GM12878 (cell line): ENCODE measurements at regions not wholly inside any gene's neighbourhood (a gene's known extent, or its start where the extent isn't known, plus 50 kb on each side); places are given as distances from the start of the nearest gene placed in this dataset.

Source experiments
- ATAC-seq: fragments of 200-7000 bp; cut with Tn5 transposase; 3 replicates; pipeline ENCODE4 v1.9.1; 2020; ENCODE audit warnings: mild to moderate bottlenecking, moderate library complexity
- BruUV-seq: library from RNA; stranded (reverse); fragments of 400-500 nt; replicated peaks from 2 replicates; lab custom pipeline; 2021; lab: Mats Ljungman, UMichigan
- CTCF ChIA-PET: fragments of 300-600 bp; sonication (Branson Sonifier 250); formaldehyde crosslinking; extraction: SDS; loops from one replicate; lab custom pipeline; 2021; ENCODE audit warnings: inconsistent platforms; lab: Yijun Ruan, JAX
- POLR2A ChIA-PET: fragments of 350-600 bp; formaldehyde crosslinking; extraction: SDS; loops from one replicate; lab custom pipeline; 2021; ENCODE audit warnings: inconsistent platforms; lab: Charles Lee
- RAD21 ChIA-PET: fragments of 300-600 bp; sonication (Branson Sonifier 250); formaldehyde crosslinking; loops from one replicate; lab custom pipeline; 2023; ENCODE audit warnings: antibody characterized with exemption; ENCODE audit not compliant: unreplicated experiment; lab: Charles Lee
- SMC1A ChIA-PET: fragments of 300-600 bp; sonication (Branson Sonifier 250); formaldehyde crosslinking; loops from one replicate; lab custom pipeline; 2023; ENCODE audit not compliant: unreplicated experiment, uncharacterized antibody; lab: Charles Lee
- DNase-seq: peaks from one replicate; pipeline ENCODE4 v3.0.0-alpha.2; 2011; ENCODE audit warnings: low read depth, low spot score
- FAIRE-seq: peaks from 3 replicates; lab custom pipeline; 2011; peaks lifted over from hg19 to GRCh38; lab: Jason Lieb, UNC
- H2AFZ ChIP-seq: 2 replicates; pipeline ENCODE4 v1.6.0; 2011; ENCODE audit warnings: low read depth, low read length, control low read depth; ENCODE audit not compliant: control insufficient read depth
- H3K27ac ChIP-seq: 2 replicates; pipeline ENCODE4 v1.5.1; 2011; ENCODE audit warnings: control low read depth; ENCODE audit not compliant: control insufficient read depth, insufficient read depth
- H3K27me3 ChIP-seq, 2 experiments: replicated peaks in 1 of 2; 2 replicates each; pipeline versions ENCODE4 v1.6.0 to v1.6.1; 2011; ENCODE audit warnings: low read length in 1 of 2; ENCODE audit not compliant: control insufficient read depth in 2 of 2, insufficient read depth in 2 of 2
- H3K36me3 ChIP-seq, 2 experiments: 2 replicates each; pipeline ENCODE4 v1.5.1; 2011; ENCODE audit warnings: low read length in 1 of 2; ENCODE audit not compliant: control insufficient read depth in 2 of 2, insufficient read depth in 2 of 2
- H3K4me1 ChIP-seq: 2 replicates; pipeline ENCODE4 v1.6.1; 2011; ENCODE audit warnings: mild to moderate bottlenecking, low read length, moderate library complexity, mixed read lengths; ENCODE audit not compliant: control insufficient read depth, insufficient read depth
- H3K4me2 ChIP-seq: 2 replicates; pipeline ENCODE4 v1.6.0; 2011; ENCODE audit warnings: control low read depth; ENCODE audit not compliant: control insufficient read depth, insufficient read depth
- H3K4me3 ChIP-seq: fragments of 200-600 bp; sonication (generic); 2 replicates; pipeline ENCODE4 v1.5.1; 2016
- H3K79me2 ChIP-seq: 2 replicates; pipeline ENCODE4 v1.6.0; 2011; ENCODE audit warnings: low read length; ENCODE audit not compliant: control insufficient read depth, insufficient read depth
- H3K9ac ChIP-seq: 2 replicates; pipeline ENCODE4 v1.8.0; 2011; ENCODE audit warnings: low read length, control low read depth, mixed read lengths; ENCODE audit not compliant: control insufficient read depth, insufficient read depth
- H3K9me3 ChIP-seq: replicated peaks from 3 replicates; pipeline ENCODE4 v1.5.1; 2011; ENCODE audit warnings: mild to moderate bottlenecking, low read length; ENCODE audit not compliant: control insufficient read depth, insufficient read depth
- H4K20me1 ChIP-seq: 2 replicates; pipeline ENCODE4 v1.6.0; 2011; ENCODE audit not compliant: control insufficient read depth, insufficient read depth
- BACH1 ChIP-seq: fragments of 450-650 bp; IDR thresholded peaks from 2 replicates; pipeline ENCODE4 v1.6.1; 2017; ENCODE audit warnings: mild to moderate bottlenecking, borderline replicate concordance
- BMI1 ChIP-seq: fragments of 450-650 bp; IDR thresholded peaks from 2 replicates; pipeline ENCODE4 v1.6.1; 2016; ENCODE audit warnings: mild to moderate bottlenecking, moderate library complexity, borderline replicate concordance
- CBFB ChIP-seq: IDR thresholded peaks from 2 replicates; pipeline ENCODE4 v1.6.1; 2016; ENCODE audit warnings: antibody characterized with exemption, low read depth
- CREB1 ChIP-seq: IDR thresholded peaks from 2 replicates; pipeline ENCODE4 v1.6.1; 2012; ENCODE audit warnings: low read depth, mild to moderate bottlenecking, inconsistent platforms
- CUX1 ChIP-seq: IDR thresholded peaks from 2 replicates; pipeline ENCODE4 v1.6.1; 2012; ENCODE audit warnings: improper control_type of control experiment, low read depth, low read length; ENCODE audit not compliant: insufficient replicate concordance
- HCFC1 ChIP-seq: fragments of 150-350 bp; IDR thresholded peaks from 2 replicates; pipeline ENCODE4 v1.6.1; 2014; ENCODE audit warnings: low read length
- KDM1A ChIP-seq: fragments of 200-600 bp; sonication (generic); IDR thresholded peaks from 2 replicates; pipeline ENCODE4 v1.6.1; 2016; ENCODE audit warnings: borderline replicate concordance
- NFYB ChIP-seq: IDR thresholded peaks from 2 replicates; pipeline ENCODE4 v1.6.1; 2011; ENCODE audit warnings: low read depth, mild to moderate bottlenecking, low read length, improper control_type of control experiment, moderate library complexity; ENCODE audit not compliant: insufficient read depth
- NR2C2 ChIP-seq: IDR thresholded peaks from 2 replicates; pipeline ENCODE4 v1.6.1; 2011; ENCODE audit warnings: borderline replicate concordance, low read depth; ENCODE audit not compliant: control insufficient read depth, insufficient read length
- POLR2A ChIP-seq: IDR thresholded peaks from 2 replicates; pipeline ENCODE4 v1.6.1; 2011; ENCODE audit warnings: low read depth, mild to moderate bottlenecking, low read length
- YY1 ChIP-seq: IDR thresholded peaks from 2 replicates; pipeline ENCODE4 v1.6.1; 2011; ENCODE audit warnings: low read depth, mild to moderate bottlenecking, low read length
- ZNF592 ChIP-seq: fragments of 450-650 bp; IDR thresholded peaks from 2 replicates; pipeline ENCODE4 v1.6.1; 2017; ENCODE audit warnings: mild to moderate bottlenecking, moderate library complexity
- ZZZ3 ChIP-seq: IDR thresholded peaks from 2 replicates; pipeline ENCODE4 v1.6.1; 2011; ENCODE audit warnings: low read depth; ENCODE audit not compliant: control insufficient read depth, insufficient read length
- in situ Hi-C: fragments of 300-500 bp; cut with MboI; formaldehyde crosslinking; loops from 9 replicates; pipeline ENCODE4 v1.14.3; 2018; ENCODE audit warnings: mixed read lengths
- intact Hi-C: fragments of 100-400 bp; cut with micrococcal nuclease; formaldehyde crosslinking; loops from one replicate; pipeline ENCODE4 v1.14.2; 2022; ENCODE audit not compliant: unreplicated experiment
- TF ChIP-seq, protein P1 (sequence below), 3 experiments: IDR thresholded peaks in 2 of 3; conservative IDR thresholded peaks in 1 of 3; 2 replicates each; pipeline ENCODE4 v1.5.1; 2011; ENCODE audit warnings: low read depth in 3 of 3, low read length in 3 of 3, mild to moderate bottlenecking in 3 of 3, control low read depth in 2 of 3, moderate library complexity in 2 of 3, inconsistent platforms in 1 of 3, mixed read lengths in 1 of 3; ENCODE audit not compliant: control insufficient read depth in 2 of 3, insufficient read depth in 1 of 3; ENCODE audit errors: extremely low read depth in 1 of 3

- TF ChIP-seq CUX1 (no peak), CREB1 (no peak), CBFB (no peak), BMI1 (no peak), YY1 (no peak)
- TF ChIP-seq, protein P1, sequence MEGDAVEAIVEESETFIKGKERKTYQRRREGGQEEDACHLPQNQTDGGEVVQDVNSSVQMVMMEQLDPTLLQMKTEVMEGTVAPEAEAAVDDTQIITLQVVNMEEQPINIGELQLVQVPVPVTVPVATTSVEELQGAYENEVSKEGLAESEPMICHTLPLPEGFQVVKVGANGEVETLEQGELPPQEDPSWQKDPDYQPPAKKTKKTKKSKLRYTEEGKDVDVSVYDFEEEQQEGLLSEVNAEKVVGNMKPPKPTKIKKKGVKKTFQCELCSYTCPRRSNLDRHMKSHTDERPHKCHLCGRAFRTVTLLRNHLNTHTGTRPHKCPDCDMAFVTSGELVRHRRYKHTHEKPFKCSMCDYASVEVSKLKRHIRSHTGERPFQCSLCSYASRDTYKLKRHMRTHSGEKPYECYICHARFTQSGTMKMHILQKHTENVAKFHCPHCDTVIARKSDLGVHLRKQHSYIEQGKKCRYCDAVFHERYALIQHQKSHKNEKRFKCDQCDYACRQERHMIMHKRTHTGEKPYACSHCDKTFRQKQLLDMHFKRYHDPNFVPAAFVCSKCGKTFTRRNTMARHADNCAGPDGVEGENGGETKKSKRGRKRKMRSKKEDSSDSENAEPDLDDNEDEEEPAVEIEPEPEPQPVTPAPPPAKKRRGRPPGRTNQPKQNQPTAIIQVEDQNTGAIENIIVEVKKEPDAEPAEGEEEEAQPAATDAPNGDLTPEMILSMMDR (IDR thresholded peaks at IDR 0.05 in 2 of 3, conservative IDR thresholded peaks at IDR 0.05 in 1 of 3; ENCODE audit: control insufficient read depth in 2 of 3, extremely low read depth in 1 of 3, insufficient read depth in 1 of 3, low read depth in 3 of 3, low read length in 3 of 3), result no peak
Observed at GRCh38 chr21:17231771-17232170, 281.1 kb upstream of the CXADR start (continued).

- in situ Hi-C loops, result no loop called here
- no peak for ATAC-seq
- Histone ChIP-seq H3K27me3 (no peaks in the 10 kb centered on the region), H3K79me2 (no peaks in the 10 kb centered on the region), H3K4me1 (no peaks in the 10 kb centered on the region), H3K27ac (no peak overlapping the region), H3K4me3 (no peak overlapping the region), H3K36me3 (no peaks in the 10 kb centered on the region), H3K4me2 (no peak overlapping the region), H3K9ac (no peak overlapping the region), H3K9me3 (no peaks in the 10 kb centered on the region)
- ChIA-PET POLR2A (no interaction called here), CTCF (interaction anchor here (1.0 kb wide), 1 partner anchor 12 kb away, joined by 3 read pairs; no protein-coding TSS in a partner anchor)
- intact Hi-C loops, result no loop called here
- no peak for DNase-seq
- no peak for FAIRE-seq
- TF ChIP-seq POLR2A, result no peak
- TF ChIP-seq ZNF592, result no peak
- no peak for TF ChIP-seq ZZZ3
- TF ChIP-seq NR2C2, result no peak
- TF ChIP-seq NFYB, result no peak
- TF ChIP-seq BACH1, result no peak
- no peak for TF ChIP-seq HCFC1
- no peak for TF ChIP-seq KDM1A
- TF ChIP-seq, all 136 proteins: peak for 0
- no peaks in the 10 kb centered on the region for H4K20me1 ChIP-seq
- SMC1A ChIA-PET, result no interaction called here
- no peak overlapping the region for H2AFZ ChIP-seq
- RAD21 ChIA-PET, result no interaction called here
- BruUV-seq, result no TSS peak
Observed at GRCh38 chr21:17238468-17238867, 274.4 kb upstream of the CXADR start.
